HepG2 (cell line): ENCODE measurements at regions not wholly inside any gene's neighbourhood (a gene's known extent, or its start where the extent isn't known, plus 50 kb on each side); places are given as distances from the start of the nearest gene placed in this dataset.

Source experiments
- ATAC-seq: fragments of 200-7000 bp; cut with Tn5 transposase; 3 replicates; pipeline ENCODE4 v1.9.1; 2020; ENCODE audit warnings: mild to moderate bottlenecking, moderate library complexity
- BruUV-seq: library from RNA; stranded (reverse); fragments of 400-500 nt; replicated peaks from 2 replicates; lab custom pipeline; 2021; lab: Mats Ljungman, UMichigan
- CTCF ChIA-PET: fragments of 300-600 bp; formaldehyde crosslinking; extraction: SDS; loops from one replicate; lab custom pipeline; 2021; ENCODE audit warnings: low total read pairs, inconsistent platforms, low intra/inter-chr PET ratio; lab: Yijun Ruan, JAX
- POLR2A ChIA-PET: fragments of 350-600 bp; sonication (Branson Sonifier 250); formaldehyde crosslinking; loops from one replicate; lab custom pipeline; 2020; ENCODE audit warnings: antibody characterized with exemption, inconsistent platforms; lab: Yijun Ruan, JAX
- DNase-seq: peaks from one replicate; pipeline ENCODE4 v3.0.0-alpha.2; 2015; ENCODE audit warnings: low spot score
- FAIRE-seq: peaks from 3 replicates; lab custom pipeline; 2011; peaks lifted over from hg19 to GRCh38; lab: Jason Lieb, UNC
- H2AFZ ChIP-seq: one replicate; pipeline ENCODE4 v1.6.1; 2011; ENCODE audit warnings: low read length, inconsistent platforms
- H3K27ac ChIP-seq: fragments of 300-600 bp; 3 replicates; pipeline ENCODE4 v1.8.0; 2011; ENCODE audit warnings: mixed run types, mild to moderate bottlenecking, mixed read lengths, low read length, inconsistent platforms; ENCODE audit not compliant: insufficient read depth; ENCODE audit errors: extremely low read length
- H3K27me3 ChIP-seq, 2 experiments: fragments of 200-600 bp in 1 of 2; 2 replicates in 1 of 2; 3 replicates in 1 of 2; pipeline versions ENCODE4 v1.6.0 to v1.8.0; 2011; ENCODE audit warnings: low read length in 2 of 2, mild to moderate bottlenecking in 2 of 2, moderate library complexity in 2 of 2, inconsistent platforms in 1 of 2; ENCODE audit not compliant: insufficient read depth in 2 of 2, control insufficient read depth in 1 of 2
- H3K36me3 ChIP-seq, 2 experiments: fragments of 200-600 bp in 1 of 2; replicated peaks in 1 of 2; 2 replicates in 1 of 2; 3 replicates in 1 of 2; pipeline versions ENCODE4 v1.5.1 to v1.8.0; 2011; ENCODE audit warnings: low read length in 2 of 2, inconsistent platforms in 1 of 2; ENCODE audit not compliant: insufficient read depth in 2 of 2, control insufficient read depth in 1 of 2
- H3K4me1 ChIP-seq: 2 replicates; pipeline ENCODE4 v1.5.1; 2012; ENCODE audit warnings: low read length, inconsistent platforms; ENCODE audit not compliant: insufficient read depth
- H3K4me2 ChIP-seq: 2 replicates; pipeline ENCODE4 v1.6.0; 2011; ENCODE audit warnings: low read depth, low read length, inconsistent platforms
- H3K4me3 ChIP-seq, 3 experiments: fragments of 200-600 bp in 1 of 3; sonication (generic), shearing (Covaris generic) in 1 of 3; replicated peaks in 1 of 3; 2 replicates each; pipeline ENCODE4 v1.5.1; 2011 to 2016; ENCODE audit warnings: low read length in 3 of 3, inconsistent platforms in 2 of 3, low read depth in 2 of 3, mild to moderate bottlenecking in 2 of 3, control low read depth in 1 of 3, mixed read lengths in 1 of 3; ENCODE audit not compliant: insufficient read depth in 1 of 3
- H3K79me2 ChIP-seq: one replicate; pipeline ENCODE4 v1.6.1; 2011; ENCODE audit warnings: low read length, inconsistent platforms; ENCODE audit not compliant: insufficient read depth
- H3K9ac ChIP-seq: 2 replicates; pipeline ENCODE4 v1.6.0; 2011; ENCODE audit warnings: mild to moderate bottlenecking, low read depth, low read length, inconsistent platforms; ENCODE audit not compliant: insufficient read depth
- H3K9me3 ChIP-seq: 2 replicates; pipeline ENCODE4 v1.5.1; 2012; ENCODE audit warnings: mild to moderate bottlenecking, low read length
- H4K20me1 ChIP-seq: 2 replicates; pipeline ENCODE4 v1.6.0; 2011; ENCODE audit warnings: inconsistent platforms, mild to moderate bottlenecking, low read length, moderate library complexity; ENCODE audit not compliant: insufficient read depth
- ARID2 ChIP-seq: sonication (generic); formaldehyde crosslinking; IDR thresholded peaks from 2 replicates; pipeline ENCODE4 v1.8.1; 2022; ENCODE audit warnings: mild to moderate bottlenecking, missing genetic modification reagents, borderline replicate concordance
- ATF7-NPFF ChIP-seq: sonication (generic); formaldehyde crosslinking; IDR thresholded peaks from 2 replicates; pipeline ENCODE4 v1.8.1; 2023; ENCODE audit warnings: mild to moderate bottlenecking, low read depth, missing genetic modification reagents, moderate library complexity
- DNMT1 ChIP-seq: sonication (generic); formaldehyde crosslinking; IDR thresholded peaks from 2 replicates; pipeline ENCODE4 v1.5.1; 2020; ENCODE audit warnings: mild to moderate bottlenecking, missing genetic modification reagents
- IRX3 ChIP-seq: sonication (generic); formaldehyde crosslinking; IDR thresholded peaks from 2 replicates; pipeline ENCODE4 v1.8.1; 2023; ENCODE audit warnings: mild to moderate bottlenecking, low read depth, missing genetic modification reagents, borderline replicate concordance
- MXD3 ChIP-seq: IDR thresholded peaks from 2 replicates; pipeline ENCODE4 v1.6.1; 2016; ENCODE audit warnings: mild to moderate bottlenecking, missing biosample characterization, missing genetic modification reagents
- NR3C1 ChIP-seq: sonication (generic); formaldehyde crosslinking; IDR thresholded peaks from 2 replicates; pipeline ENCODE4 v1.4.0; 2020; ENCODE audit warnings: missing genetic modification reagents
- POGZ ChIP-seq: sonication (generic); formaldehyde crosslinking; IDR thresholded peaks from 2 replicates; pipeline ENCODE4 v1.4.0; 2020; ENCODE audit warnings: mild to moderate bottlenecking, missing genetic modification reagents
- SMAD3 ChIP-seq: sonication (generic); formaldehyde crosslinking; IDR thresholded peaks from 2 replicates; pipeline ENCODE4 v1.4.0; 2020; ENCODE audit warnings: missing genetic modification reagents
- SMARCC2 ChIP-seq: fragments of 450-650 bp; IDR thresholded peaks from 2 replicates; pipeline ENCODE4 v1.6.1; 2017; ENCODE audit warnings: antibody characterized with exemption, mild to moderate bottlenecking
- SRSF4 ChIP-seq: fragments of 200-400 bp; formaldehyde crosslinking; IDR thresholded peaks from one replicate; pipeline ENCODE4 v1.6.1; 2018; ENCODE audit warnings: mild to moderate bottlenecking, low read depth, low read length, moderate library complexity; ENCODE audit not compliant: poor library complexity, severe bottlenecking
- SRY ChIP-seq: sonication (generic); formaldehyde crosslinking; IDR thresholded peaks from 2 replicates; pipeline ENCODE4 v1.8.0; 2022; ENCODE audit warnings: mild to moderate bottlenecking, missing genetic modification reagents
- ZBTB42 ChIP-seq: sonication (generic); formaldehyde crosslinking; IDR thresholded peaks from 2 replicates; pipeline ENCODE4 v1.5.0; 2020; ENCODE audit warnings: mild to moderate bottlenecking, missing genetic modification reagents
- ZNF138 ChIP-seq: sonication (generic); formaldehyde crosslinking; IDR thresholded peaks from 2 replicates; pipeline ENCODE4 v1.5.0; 2020; ENCODE audit warnings: mild to moderate bottlenecking, low read depth, missing genetic modification reagents
- ZNF512B ChIP-seq: sonication (generic); formaldehyde crosslinking; IDR thresholded peaks from 2 replicates; pipeline ENCODE4 v1.5.1; 2020; ENCODE audit warnings: missing genetic modification reagents, mild to moderate bottlenecking, borderline replicate concordance
- ZNF850 ChIP-seq: sonication (generic); formaldehyde crosslinking; conservative IDR thresholded peaks from 2 replicates; pipeline ENCODE4 v1.9.0; 2021; ENCODE audit warnings: mild to moderate bottlenecking, missing genetic modification reagents
- ZSCAN30 ChIP-seq: sonication (generic); formaldehyde crosslinking; IDR thresholded peaks from 2 replicates; pipeline ENCODE4 v1.5.0; 2020; ENCODE audit warnings: mild to moderate bottlenecking, missing genetic modification reagents
- WGBS: methylation state at CpG from one replicate; pipeline ENCODE4 v1.1.6; 2017; ENCODE audit warnings: low lambda C conversion rate; 5-methylcytosine and 5-hydroxymethylcytosine counted together
- in situ Hi-C: cut with HindIII; loops from 2 replicates; pipeline ENCODE4 v1.10.0; 2017; ENCODE audit warnings: low pct_unique_long_range_greater_than_20kb; ENCODE audit not compliant: extremely low pct_ligation_motif_present
- intact Hi-C: fragments of 100-400 bp; cut with micrococcal nuclease; formaldehyde crosslinking; loops from one replicate; pipeline ENCODE4 v1.10.0; 2022; ENCODE audit not compliant: unreplicated experiment

DNA sequence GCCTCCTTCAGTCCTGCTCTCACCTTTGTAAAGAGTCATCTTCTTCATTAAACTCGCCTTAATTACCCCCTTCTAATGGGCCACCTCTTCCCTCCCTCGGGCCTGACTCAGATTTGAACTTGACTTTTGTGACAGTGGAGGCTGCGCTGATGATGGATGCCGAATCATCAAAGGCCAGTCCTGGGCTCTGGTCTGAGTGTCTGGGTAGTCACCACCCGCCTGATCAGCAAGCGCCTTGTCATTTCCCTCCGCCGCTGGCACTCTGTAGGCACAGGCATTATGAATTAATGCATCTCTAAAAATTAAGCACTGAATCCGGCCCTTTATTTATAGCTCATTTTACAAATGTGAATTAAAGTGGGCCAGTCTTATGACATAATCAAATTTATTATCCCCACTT is 116.7 kb upstream of the PROK2 start:
- ATAC-seq: no peak
- no peak overlapping the region for H3K4me3 ChIP-seq
- POLR2A ChIA-PET: no interaction called here

DNA sequence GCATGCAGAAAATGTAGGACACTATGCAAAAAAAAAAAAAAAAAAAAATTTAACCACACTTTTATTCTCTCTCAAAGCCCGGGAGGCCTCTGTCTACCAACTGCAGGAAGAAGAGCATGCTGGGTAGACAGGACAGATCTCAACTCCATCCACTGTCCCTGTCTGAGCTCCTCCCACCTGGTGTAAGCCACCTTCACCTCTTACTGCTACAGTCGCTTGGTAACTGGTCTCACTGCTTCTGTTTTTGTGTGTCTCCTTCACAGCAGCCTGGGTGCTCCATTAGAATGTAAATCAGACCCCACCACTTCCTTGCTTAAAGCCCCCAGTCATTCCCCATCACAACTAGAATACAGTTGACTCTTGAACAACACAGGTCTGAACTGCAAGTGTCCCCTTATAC is 115.1 kb upstream of the PROK2 start:
- no peaks in the 10 kb centered on the region for H3K79me2 ChIP-seq
- ChIA-PET CTCF (no interaction called here), POLR2A (no interaction called here)
- DNase-seq: no peak
- H3K9me3 ChIP-seq: no peaks in the 10 kb centered on the region
- no peak for FAIRE-seq
- no peaks in the 10 kb centered on the region for H3K36me3 ChIP-seq
- H3K4me1 ChIP-seq: peaks cover 20% of the 10 kb centered on the region
- no peak overlapping the region for H2AFZ ChIP-seq
- no peak for ATAC-seq
- no peaks in the 10 kb centered on the region for H4K20me1 ChIP-seq
- no TSS peak for BruUV-seq
- no peak overlapping the region for H3K4me3 ChIP-seq
- no peak overlapping the region for H3K27ac ChIP-seq
- H3K9ac ChIP-seq: no peak overlapping the region
- in situ Hi-C loops (no loop called here), intact Hi-C loops (no loop called here)
- no peak overlapping the region for H3K4me2 ChIP-seq
- WGBS: 21% methylated on average over 2 of the region's 2 CpGs
- H3K27me3 ChIP-seq: peaks cover 0 to 6% of the 10 kb centered on the region in 2 experiments; a peak in 1 of 5 replicates
- no peak for TF ChIP-seq SRY (CRISPR knock-in tag)
- TF ChIP-seq ATF7-NPFF (CRISPR knock-in tag): no peak
- no peak for TF ChIP-seq ZNF512B (CRISPR knock-in tag)
- TF ChIP-seq ARID2: no peak
- no peak for TF ChIP-seq SMARCC2
- no peak for TF ChIP-seq SRSF4
- no peak for TF ChIP-seq ZNF850 (CRISPR knock-in tag)
- no peak for TF ChIP-seq MXD3 (CRISPR knock-in tag)

More for the DNA sequence above, 116.7 kb upstream of the PROK2 start:
- FAIRE-seq: no peak
- in situ Hi-C loops: no loop called here
- BruUV-seq: no TSS peak
- CTCF ChIA-PET: no interaction called here
- H3K79me2 ChIP-seq: no peaks in the 10 kb centered on the region
- H3K27me3 ChIP-seq: peaks cover 0 to 9% of the 10 kb centered on the region in 2 experiments; a peak in 1 of 5 replicates
- TF ChIP-seq POGZ (CRISPR knock-in tag): no peak
- TF ChIP-seq ZBTB42: no peak
- no peak for TF ChIP-seq ZSCAN30 (CRISPR knock-in tag)
- TF ChIP-seq NR3C1: no peak
- TF ChIP-seq DNMT1 (CRISPR knock-in tag): no peak
- no peak for TF ChIP-seq SMAD3 (CRISPR knock-in tag)
- TF ChIP-seq IRX3: no peak
- no peak for TF ChIP-seq ZNF138 (CRISPR knock-in tag)
- H3K27ac ChIP-seq: no peak overlapping the region
- DNase-seq: no peak
- peaks cover 20% of the 10 kb centered on the region for H3K4me1 ChIP-seq
- no peaks in the 10 kb centered on the region for H3K36me3 ChIP-seq
- H4K20me1 ChIP-seq: no peaks in the 10 kb centered on the region
- no peak overlapping the region for H2AFZ ChIP-seq
- no peak overlapping the region for H3K9ac ChIP-seq
- no peaks in the 10 kb centered on the region for H3K9me3 ChIP-seq
- intact Hi-C loops: no loop called here
- no peak overlapping the region for H3K4me2 ChIP-seq
- WGBS: 40% methylated on average over 9 of the region's 9 CpGs
